ENCODE measurements at regions not wholly inside any gene's neighbourhood (a gene's known extent, or its start where the extent isn't known, plus 50 kb on each side); places are given as distances from the start of the nearest gene placed in this dataset.
"Not testable (repeated sequence)": the region's sequence is repeated elsewhere in the genome, so short reads cannot be mapped to it uniquely, and the experiment has no call there.

DNA sequence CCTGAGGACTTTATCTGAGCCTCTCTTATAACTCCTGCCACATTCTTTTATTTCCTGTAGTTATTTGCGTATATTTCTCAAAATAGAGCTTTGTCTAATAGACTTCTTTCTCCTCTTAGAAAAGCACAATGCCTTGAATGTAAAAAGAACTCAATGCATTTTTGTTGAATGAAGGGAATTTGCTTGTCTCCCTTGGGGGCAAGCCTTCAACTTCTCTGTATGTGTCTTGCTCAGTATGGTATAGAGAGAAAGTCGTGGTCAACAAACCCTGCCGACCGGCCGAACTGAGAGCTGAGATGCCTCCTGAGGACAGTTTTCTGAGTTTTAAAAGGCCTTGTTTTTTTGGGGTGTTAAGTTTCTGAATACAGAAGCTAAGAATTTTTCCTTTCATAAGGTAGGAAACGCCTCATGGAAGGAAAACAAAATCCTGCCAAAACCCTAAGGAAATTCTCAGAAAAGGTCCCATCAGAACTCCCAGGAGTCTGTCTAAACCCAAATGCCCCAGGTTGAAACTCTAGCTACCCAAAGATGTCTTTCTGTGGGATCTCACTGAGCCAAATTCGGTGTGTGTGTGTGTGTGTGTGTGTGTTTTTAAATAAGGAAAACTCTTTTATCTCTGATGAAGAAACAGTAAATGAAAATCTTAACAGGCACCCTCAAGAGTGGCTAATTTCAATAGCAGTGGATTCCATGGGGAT is 136.6 kb downstream of the C12orf75 start:
- no peaks in the 10 kb centered on the region for H3K9me3 Mint-ChIP-seq
- H3K27me3 Mint-ChIP-seq = peaks cover 15% of the 10 kb centered on the region
- H3K27ac Mint-ChIP-seq = no peak overlapping the region
- no peaks in the 10 kb centered on the region for H3K4me1 Mint-ChIP-seq
- H3K36me3 Mint-ChIP-seq = no peaks in the 10 kb centered on the region
- H3K4me3 Mint-ChIP-seq = no peak overlapping the region

DNA sequence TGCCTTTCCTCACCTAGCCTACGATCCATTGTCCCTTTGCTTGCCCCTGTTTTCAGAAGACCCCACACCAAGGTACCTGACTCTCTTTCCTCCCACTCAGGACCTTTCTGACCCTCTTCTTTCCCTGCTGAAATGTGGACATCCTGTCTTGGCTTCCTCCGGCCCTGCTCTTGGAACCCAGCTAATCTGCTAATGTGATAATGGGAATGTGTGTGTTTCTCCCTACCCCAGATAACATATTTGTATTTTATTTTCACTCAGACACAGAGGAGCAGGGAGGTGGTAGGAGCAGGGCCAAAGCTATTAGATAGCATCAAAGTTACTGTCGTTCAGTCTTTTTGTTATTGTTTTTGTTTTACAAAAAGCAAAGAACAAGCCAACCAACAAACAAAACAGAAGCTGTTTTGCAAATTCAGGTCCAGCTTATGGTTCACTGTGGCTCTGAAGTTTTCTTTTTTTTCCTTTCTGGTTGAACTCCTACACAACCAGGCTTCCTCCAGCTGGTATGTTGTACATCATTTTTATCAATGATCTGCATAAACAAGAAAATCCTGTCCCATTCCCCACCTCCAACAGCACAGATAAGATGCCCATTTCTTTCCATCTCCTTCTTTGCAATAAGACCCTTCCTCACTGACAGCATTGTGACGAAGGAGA is 137.3 kb downstream of the C12orf75 start:
- Mint-ChIP-seq H3K9me3 (no peaks in the 10 kb centered on the region), H3K27ac (no peak overlapping the region), H3K4me3 (no peak overlapping the region), H3K4me1 (no peaks in the 10 kb centered on the region), H3K36me3 (no peaks in the 10 kb centered on the region), H3K27me3 (peaks cover 15% of the 10 kb centered on the region)

DNA sequence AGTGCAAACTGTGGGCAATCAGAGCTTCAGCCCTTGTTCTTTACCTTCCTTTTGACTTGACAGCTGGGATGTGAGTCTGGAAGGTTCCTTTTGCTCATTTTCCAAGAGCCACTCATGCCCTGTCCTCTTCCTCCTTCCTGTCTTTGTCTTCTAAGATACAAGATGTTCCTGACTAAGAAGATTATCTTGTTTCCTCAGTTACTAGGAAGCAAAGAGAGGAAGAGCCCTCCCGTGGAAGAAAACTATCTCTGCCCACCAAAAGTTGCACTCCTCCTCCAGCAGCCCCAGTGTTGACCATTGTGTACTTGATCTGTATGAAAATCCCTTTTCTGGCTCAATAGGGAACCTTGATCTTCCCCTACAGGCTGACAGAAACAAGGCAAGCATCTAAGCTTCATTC is 138.0 kb downstream of the C12orf75 start:
- Mint-ChIP-seq H3K36me3 (no peaks in the 10 kb centered on the region), H3K9me3 (no peaks in the 10 kb centered on the region), H3K27me3 (peaks cover 15% of the 10 kb centered on the region), H3K27ac (no peak overlapping the region), H3K4me3 (no peak overlapping the region), H3K4me1 (no peaks in the 10 kb centered on the region)

DNA sequence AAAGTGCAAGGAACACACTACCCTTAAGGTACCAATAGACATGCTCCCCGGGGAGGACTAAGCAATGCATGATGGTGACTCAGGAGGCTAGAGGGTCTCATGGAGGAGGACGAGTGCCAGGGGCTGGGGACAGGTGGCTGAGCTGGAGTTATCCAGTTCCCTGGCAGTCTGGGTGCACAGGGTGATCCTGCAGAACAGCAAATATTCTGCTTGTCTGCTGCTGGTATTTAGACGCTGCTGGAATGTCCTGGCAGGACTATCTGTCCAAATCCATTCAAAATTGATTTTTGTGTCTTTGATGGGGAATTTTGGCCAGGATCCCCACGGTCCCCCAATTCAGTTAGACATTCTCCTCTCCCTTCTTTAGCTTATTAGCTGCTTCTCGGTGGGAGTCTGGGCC is 138.7 kb downstream of the C12orf75 start:
- Mint-ChIP-seq H3K9me3 (no peaks in the 10 kb centered on the region), H3K27me3 (peaks cover 15% of the 10 kb centered on the region), H3K4me1 (no peaks in the 10 kb centered on the region), H3K4me3 (no peak overlapping the region), H3K36me3 (no peaks in the 10 kb centered on the region), H3K27ac (no peak overlapping the region)

DNA sequence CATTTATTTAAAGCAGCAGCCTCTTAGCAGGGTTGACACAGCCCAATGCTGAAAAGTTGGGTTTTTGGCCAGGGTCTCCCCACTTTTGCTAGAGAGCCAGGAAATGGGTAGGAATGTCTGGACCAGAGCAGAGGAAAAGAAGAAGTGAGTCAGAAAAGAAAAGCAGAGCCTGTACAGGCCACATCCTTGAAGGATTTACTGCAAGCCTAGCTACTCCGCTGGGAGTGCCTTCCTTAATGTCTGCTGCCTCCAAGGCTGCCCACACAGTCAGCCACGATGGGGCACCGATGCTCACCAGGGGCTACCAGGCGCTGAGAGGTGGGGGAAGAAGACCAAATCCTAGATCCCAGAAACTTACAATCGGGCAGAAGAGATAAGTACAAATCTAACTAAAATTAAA is 139.2 kb downstream of the C12orf75 start:
- Mint-ChIP-seq H3K27ac (no peak overlapping the region), H3K9me3 (no peaks in the 10 kb centered on the region), H3K27me3 (peaks cover 17% of the 10 kb centered on the region)

DNA sequence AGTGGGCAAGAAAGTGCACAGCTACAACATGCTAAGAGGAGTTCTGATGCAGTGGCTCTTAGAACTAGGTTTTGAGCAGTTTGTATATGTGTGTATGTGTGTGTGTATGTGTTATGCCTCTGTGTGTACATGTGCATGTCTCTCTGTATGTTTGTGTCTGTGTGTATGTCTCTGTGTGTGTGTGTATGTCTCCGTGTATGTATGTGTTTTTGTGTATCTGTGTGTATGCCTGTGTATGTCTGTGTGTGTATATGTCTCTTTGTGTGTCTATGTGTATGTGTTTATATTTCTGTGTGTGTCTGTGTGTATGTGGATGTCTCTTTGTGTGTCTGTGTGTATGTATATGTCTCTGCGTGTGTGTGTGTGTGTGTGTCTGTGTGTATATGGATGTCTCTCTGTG is 139.6 kb downstream of the C12orf75 start:
- H3K4me3 Mint-ChIP-seq = no peak overlapping the region
- no peaks in the 10 kb centered on the region for H3K36me3 Mint-ChIP-seq
- no peaks in the 10 kb centered on the region for H3K9me3 Mint-ChIP-seq
- no peaks in the 10 kb centered on the region for H3K4me1 Mint-ChIP-seq
- H3K27ac Mint-ChIP-seq = no peak overlapping the region
- H3K27me3 Mint-ChIP-seq = peaks cover 17% of the 10 kb centered on the region

More for the DNA sequence above, 139.2 kb downstream of the C12orf75 start:
- Mint-ChIP-seq H3K36me3 (no peaks in the 10 kb centered on the region), H3K4me3 (no peak overlapping the region), H3K4me1 (no peaks in the 10 kb centered on the region)

DNA sequence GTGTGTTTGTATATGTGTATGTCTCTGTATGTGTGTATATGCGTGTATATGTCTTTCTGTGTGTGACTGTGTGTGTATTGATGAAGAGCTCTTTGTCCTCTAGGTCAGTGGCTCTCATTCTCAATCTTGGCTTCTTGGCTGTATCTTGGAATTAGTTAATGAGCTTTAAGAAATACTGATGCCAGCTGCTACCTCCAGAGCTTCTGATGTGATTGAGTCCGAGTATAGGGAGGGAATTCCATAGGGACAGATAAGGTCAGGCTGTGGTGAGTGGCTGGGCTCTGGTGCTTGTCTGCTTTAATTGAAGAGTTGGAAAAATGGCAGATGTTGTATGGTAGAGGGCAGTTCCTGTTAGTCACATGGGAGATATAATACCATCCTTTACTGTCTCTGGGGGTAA is 140.1 kb downstream of the C12orf75 start:
- Mint-ChIP-seq H3K4me1 (no peaks in the 10 kb centered on the region), H3K9me3 (no peaks in the 10 kb centered on the region), H3K27ac (no peak overlapping the region)

DNA sequence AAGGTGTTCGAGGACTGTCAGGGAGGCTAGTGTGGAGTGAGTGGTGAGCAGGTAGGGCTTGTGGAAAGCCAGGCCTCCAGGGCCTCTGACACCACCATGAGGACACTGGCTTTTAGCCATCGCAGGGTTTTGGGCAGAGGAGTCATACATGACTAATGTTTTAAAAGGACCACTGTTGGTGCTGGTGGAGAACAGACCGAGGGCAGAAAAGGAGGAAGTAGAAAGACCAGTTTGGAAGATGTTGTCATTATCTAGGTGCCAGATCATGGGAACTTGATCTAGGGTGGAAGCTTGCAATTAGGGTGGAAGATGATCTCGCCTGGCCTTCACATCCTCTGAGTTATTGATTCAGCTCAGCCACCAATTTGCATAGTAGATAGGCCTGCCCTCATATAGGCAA is 144.2 kb downstream of the C12orf75 start:
- Mint-ChIP-seq H3K27me3 (peaks cover 5% of the 10 kb centered on the region), H3K4me3 (no peak overlapping the region), H3K27ac (no peak overlapping the region), H3K9me3 (no peaks in the 10 kb centered on the region), H3K4me1 (no peaks in the 10 kb centered on the region), H3K36me3 (no peaks in the 10 kb centered on the region)

More for the DNA sequence above, 140.1 kb downstream of the C12orf75 start:
- no peaks in the 10 kb centered on the region for H3K36me3 Mint-ChIP-seq
- peaks cover 16% of the 10 kb centered on the region for H3K27me3 Mint-ChIP-seq
- no peak overlapping the region for H3K4me3 Mint-ChIP-seq

DNA sequence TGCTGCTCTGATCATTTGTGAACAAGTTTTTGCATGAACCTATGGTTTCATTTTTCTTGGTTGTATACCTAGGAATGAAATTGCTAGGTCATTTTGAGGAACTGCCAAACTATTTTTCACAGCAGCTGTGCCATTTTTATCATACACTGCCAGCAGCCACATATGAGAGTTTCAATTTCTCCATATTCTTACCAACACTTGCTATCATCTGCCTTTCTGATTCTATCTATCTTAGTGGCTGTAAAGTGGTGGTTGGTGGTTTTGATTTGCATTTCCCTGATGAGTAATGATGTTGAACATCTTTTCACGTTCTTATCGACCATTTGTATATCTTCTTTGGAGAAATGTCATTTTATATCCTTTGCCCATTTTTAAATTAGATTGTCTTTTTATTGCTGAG is 146.1 kb downstream of the C12orf75 start:
- Mint-ChIP-seq H3K4me1 (no peaks in the 10 kb centered on the region), H3K4me3 (no peak overlapping the region), H3K27ac (no peak overlapping the region), H3K27me3 (peaks cover 6% of the 10 kb centered on the region), H3K36me3 (no peaks in the 10 kb centered on the region), H3K9me3 (no peaks in the 10 kb centered on the region)

DNA sequence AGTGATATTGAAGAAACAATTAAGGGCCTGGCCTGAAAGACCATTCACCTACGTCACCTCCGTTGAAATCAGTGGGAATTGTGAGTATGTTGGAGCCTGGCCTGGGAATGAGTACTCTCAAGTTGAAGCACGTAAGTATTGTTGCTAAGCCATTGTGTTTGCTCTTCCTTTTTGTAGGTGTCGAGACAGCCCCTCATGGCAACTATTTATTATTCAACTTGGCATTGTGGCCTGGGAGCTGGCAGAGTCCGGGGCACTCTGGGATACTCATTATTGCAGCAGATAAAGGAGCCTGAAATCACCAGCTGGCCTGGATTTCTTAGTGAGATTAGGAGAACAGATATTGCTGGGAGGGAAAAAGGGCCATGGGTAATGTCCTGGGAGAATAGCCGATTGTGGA is 147.4 kb downstream of the C12orf75 start:
- peaks cover 6% of the 10 kb centered on the region for H3K27me3 Mint-ChIP-seq
- no peaks in the 10 kb centered on the region for H3K4me1 Mint-ChIP-seq
- no peaks in the 10 kb centered on the region for H3K9me3 Mint-ChIP-seq
- no peak overlapping the region for H3K4me3 Mint-ChIP-seq
- H3K36me3 Mint-ChIP-seq = no peaks in the 10 kb centered on the region
- H3K27ac Mint-ChIP-seq = no peak overlapping the region

DNA sequence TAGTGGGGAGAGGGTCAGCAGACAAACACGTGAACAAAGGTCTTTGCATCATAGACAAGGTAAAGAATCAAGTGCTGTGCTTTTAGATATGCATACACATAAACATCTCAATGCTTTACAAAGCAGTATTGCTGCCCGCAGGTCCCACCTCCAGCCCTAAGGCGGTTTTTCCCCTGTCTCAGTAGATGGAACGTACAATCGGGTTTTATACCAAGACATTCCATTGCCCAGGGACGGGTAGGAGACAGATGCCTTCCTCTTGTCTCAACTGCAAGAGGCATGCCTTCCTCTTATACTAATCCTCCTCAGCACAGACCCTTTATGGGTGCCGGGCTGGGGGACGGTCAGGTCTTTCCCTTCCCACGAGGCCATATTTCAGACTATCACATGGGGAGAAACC is 148.3 kb downstream of the C12orf75 start:
- H3K27ac Mint-ChIP-seq, H3K27me3 Mint-ChIP-seq, H3K4me3 Mint-ChIP-seq, H3K36me3 Mint-ChIP-seq, H3K4me1 Mint-ChIP-seq, H3K9me3 Mint-ChIP-seq: not testable (repeated sequence)

DNA sequence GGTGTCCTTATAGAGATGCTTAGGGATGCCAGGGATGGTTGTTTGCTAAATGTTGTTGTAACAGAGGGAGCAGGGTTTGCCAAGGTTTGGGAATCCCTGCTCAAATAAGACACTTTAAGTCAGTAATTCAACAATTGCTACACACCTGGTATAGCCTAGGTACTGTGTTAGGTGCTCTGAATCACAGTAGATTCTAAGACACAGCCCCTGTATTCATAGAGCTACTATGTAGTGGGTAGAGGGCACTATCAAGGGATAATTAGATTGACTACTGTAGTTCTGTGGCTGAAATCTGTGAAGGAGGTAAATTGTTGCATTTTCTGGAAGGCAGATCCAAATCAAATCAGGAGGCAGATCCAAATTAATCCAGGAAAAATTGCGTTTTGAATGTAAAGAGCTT is 149.2 kb downstream of the C12orf75 start:
- no peak overlapping the region for H3K27ac Mint-ChIP-seq
- H3K4me3 Mint-ChIP-seq = no peak overlapping the region
- H3K27me3 Mint-ChIP-seq = peaks cover 7% of the 10 kb centered on the region
- no peaks in the 10 kb centered on the region for H3K9me3 Mint-ChIP-seq
- H3K36me3 Mint-ChIP-seq = no peaks in the 10 kb centered on the region
- no peaks in the 10 kb centered on the region for H3K4me1 Mint-ChIP-seq

DNA sequence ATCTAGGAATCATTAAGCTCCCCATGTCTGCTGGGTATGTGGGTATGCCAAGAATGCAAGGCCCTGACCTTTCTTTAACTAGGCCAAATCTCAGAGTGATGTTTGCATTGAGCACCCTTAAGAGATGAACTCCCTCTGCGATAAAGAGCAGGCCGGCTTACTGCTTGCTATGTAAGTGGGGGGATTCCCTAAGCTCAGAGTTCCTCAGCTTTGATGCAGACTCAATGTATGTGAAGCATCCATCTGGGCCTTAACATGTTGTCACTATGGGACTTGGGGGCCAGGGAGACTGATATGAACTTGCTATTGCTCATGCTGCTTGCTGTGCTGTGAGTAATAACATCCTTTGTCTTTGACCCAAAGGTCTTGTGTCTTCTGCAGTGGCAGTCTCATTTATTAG is 149.7 kb downstream of the C12orf75 start:
- H3K4me3 Mint-ChIP-seq = no peak overlapping the region
- no peaks in the 10 kb centered on the region for H3K9me3 Mint-ChIP-seq
- H3K27me3 Mint-ChIP-seq = peaks cover 7% of the 10 kb centered on the region
- no peak overlapping the region for H3K27ac Mint-ChIP-seq
- no peaks in the 10 kb centered on the region for H3K36me3 Mint-ChIP-seq
- H3K4me1 Mint-ChIP-seq = no peaks in the 10 kb centered on the region

DNA sequence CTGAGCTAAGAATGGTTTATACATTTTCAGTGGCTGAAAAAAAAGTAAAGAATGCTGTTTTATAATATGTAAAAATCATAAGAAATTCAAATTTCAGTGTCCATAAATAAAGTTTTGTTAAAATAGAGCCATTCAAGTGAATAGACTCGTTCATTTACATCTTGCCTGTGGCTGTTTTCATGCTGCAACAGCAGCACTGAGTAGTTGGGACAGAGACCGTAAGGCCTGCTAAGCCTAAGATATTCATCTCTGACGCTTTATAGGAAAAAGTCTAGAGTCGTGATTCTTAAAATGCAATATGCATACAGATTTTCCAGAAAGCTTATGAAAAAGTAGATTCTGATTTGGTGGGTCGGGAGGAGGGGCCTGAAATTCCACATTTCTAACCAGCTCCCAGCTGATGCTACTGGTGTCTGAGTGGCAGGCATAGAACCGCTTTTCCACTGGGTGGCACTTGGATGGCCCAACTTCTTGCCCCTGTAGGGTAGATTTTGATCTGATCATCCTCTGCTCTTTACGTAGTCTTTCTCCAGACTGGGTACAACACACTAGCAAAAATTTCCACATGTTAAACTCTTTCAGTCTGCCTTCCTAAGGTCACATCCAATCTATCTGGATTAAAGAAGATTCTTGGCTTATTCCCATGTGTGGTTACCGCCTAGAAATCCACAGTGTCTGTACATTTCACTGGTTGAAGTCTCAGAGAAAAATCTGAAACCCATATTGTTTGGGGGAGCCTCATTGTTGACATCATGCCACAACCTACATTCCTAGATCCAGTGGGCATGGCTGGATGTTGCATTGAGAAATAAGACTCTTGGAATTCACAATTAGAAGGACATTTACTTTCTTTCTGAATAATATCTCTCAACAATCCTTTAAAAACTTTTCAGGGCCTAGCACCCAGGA is 151.2 kb downstream of the C12orf75 start:
- Mint-ChIP-seq H3K27me3 (peaks cover 3% of the 10 kb centered on the region), H3K27ac (no peak overlapping the region), H3K4me3 (no peak overlapping the region)

DNA sequence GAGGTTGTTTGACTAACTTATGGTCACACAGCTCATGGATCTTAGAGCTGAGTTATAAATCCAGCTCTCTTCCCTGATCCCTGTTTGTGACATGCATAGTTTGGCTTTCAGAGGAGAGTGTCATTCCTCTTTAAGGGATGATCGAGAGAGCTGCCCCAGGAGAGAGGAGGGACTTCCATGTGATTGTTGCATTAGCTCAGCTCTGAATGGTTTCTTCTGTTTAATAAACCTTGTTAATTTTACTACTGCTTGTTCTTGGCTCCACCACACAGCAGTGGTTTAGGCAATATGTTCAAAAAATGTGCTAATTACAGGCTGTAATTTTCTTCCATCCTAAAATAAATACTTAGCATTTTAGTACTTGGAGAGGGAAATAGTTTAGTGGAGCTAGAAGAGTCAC is 152.5 kb downstream of the C12orf75 start:
- H3K4me1 Mint-ChIP-seq = no peaks in the 10 kb centered on the region
- no peaks in the 10 kb centered on the region for H3K9me3 Mint-ChIP-seq
- no peak overlapping the region for H3K4me3 Mint-ChIP-seq
- no peaks in the 10 kb centered on the region for H3K36me3 Mint-ChIP-seq
- no peak overlapping the region for H3K27ac Mint-ChIP-seq
- H3K27me3 Mint-ChIP-seq = peaks cover 3% of the 10 kb centered on the region

More for the DNA sequence above, 151.2 kb downstream of the C12orf75 start:
- no peaks in the 10 kb centered on the region for H3K9me3 Mint-ChIP-seq
- H3K4me1 Mint-ChIP-seq = no peaks in the 10 kb centered on the region
- no peaks in the 10 kb centered on the region for H3K36me3 Mint-ChIP-seq

Data from IgD-negative memory B cell (primary cell).